Psoas muscle (tissue), 7 donors: ENCODE measurements at regions not wholly inside any gene's neighbourhood (a gene's known extent, or its start where the extent isn't known, plus 50 kb on each side); places are given as distances from the start of the nearest gene placed in this dataset.

Source experiments
- ATAC-seq, 4 donors: fragments of 200-7000 bp; cut with Tn5 transposase; one replicate each; pipeline ENCODE4 v1.9.1; 2020; ENCODE audit warnings: moderate library complexity in 3 of 4, mild to moderate bottlenecking in 2 of 4
- DNase-seq, 2 donors: peaks; one replicate each; pipeline ENCODE4 v3.0.0-alpha.2; 2020
- H3K27ac ChIP-seq: fragments of 200-600 bp; one replicate; pipeline ENCODE4 v1.8.0; 2022
- H3K27me3 ChIP-seq, 3 donors: fragments of 200-600 bp in 1 of 3; one replicate each; pipeline versions ENCODE4 v1.6.1 to v1.8.0; 2013 to 2022; ENCODE audit warnings: low read length in 2 of 3, mild to moderate bottlenecking in 2 of 3, moderate library complexity in 1 of 3; ENCODE audit not compliant: insufficient read depth in 3 of 3
- H3K36me3 ChIP-seq, 2 donors: fragments of 200-600 bp in 1 of 2; one replicate each; pipeline versions ENCODE4 v1.6.1 to v1.8.0; 2013 to 2022; ENCODE audit warnings: low read depth in 1 of 2, mild to moderate bottlenecking in 1 of 2, moderate library complexity in 1 of 2; ENCODE audit not compliant: insufficient read depth in 1 of 2
- H3K4me1 ChIP-seq: fragments of 200-600 bp; one replicate; pipeline ENCODE4 v1.8.0; 2022
- H3K4me3 ChIP-seq: fragments of 200-600 bp; one replicate; pipeline ENCODE4 v1.8.0; 2022; ENCODE audit warnings: mild to moderate bottlenecking
- H3K9me3 ChIP-seq: fragments of 200-600 bp; one replicate; pipeline ENCODE4 v1.8.0; 2022
- CTCF ChIP-seq: fragments of 200-600 bp; IDR thresholded peaks from one replicate; pipeline ENCODE4 v1.8.0; 2022; ENCODE audit warnings: antibody characterized with exemption
- WGBS, 3 donors: extraction: QIAGEN DNeasy Blood & Tissue Kit; methylation state at CpG; one replicate each; pipeline versions ENCODE4 v1.1.6 to v1.1.7; 2013; 5-methylcytosine and 5-hydroxymethylcytosine counted together
- intact Hi-C, 2 donors: fragments of 100-400 bp; cut with DNase I; formaldehyde crosslinking; loops; one replicate each; pipeline versions ENCODE4 v1.11.0 to v1.14.2; 2022
- donor health status: healthy with polysubstance abuse.
- donor health status: DM: no; HTN: no; CAD: no; lungs with moderate emphysema.
- donor health status: Bipolar disorder and iron deficiency.
- donor health status: healthy.
- donor health status: DM: yes; HTN: yes; CAD: no.
- donor health status: DM: no; HTN: no; CAD: no.
- donor health status: DM: yes; HTN: yes; CAD: no.

DNA sequence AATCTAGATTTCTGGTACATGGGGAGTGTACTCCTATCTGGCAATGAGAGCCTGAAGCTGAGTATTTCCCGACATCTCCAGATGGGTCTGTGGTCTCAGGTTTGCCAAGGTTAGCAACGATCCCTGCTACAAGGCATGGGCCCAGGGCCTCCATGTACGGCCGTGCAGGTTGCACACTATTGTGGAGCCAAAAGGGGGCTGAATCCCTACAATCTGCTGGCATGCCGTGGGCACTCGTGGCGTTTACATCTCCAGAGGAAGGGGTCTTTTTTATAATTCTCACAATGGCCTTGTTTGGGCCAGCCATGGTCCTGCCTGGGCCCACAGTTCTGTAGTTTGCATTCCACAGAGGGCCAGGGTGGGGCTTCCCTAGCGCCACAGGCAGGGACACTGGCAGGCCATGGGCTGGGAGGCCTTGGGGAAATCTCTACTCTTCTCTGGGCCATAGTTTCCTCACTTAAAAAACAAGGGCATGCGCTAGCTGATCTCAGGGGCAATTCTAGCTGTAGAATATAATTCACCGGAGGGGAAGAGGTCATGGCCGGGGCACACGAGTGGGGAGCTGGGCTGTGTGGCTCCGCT is 68.9 kb upstream of the TLE3 start:
- ATAC-seq (no peak), DNase-seq (no peak)
- no peak for TF ChIP-seq CTCF
- Histone ChIP-seq H3K4me1 (peaks cover 28% of the 10 kb centered on the region), H3K27me3 (peaks cover 0 to 2% (median 0%) of the 10 kb centered on the region in 3 donors), H3K27ac (peak overlapping the region; percentile 82), H3K9me3 (no peaks in the 10 kb centered on the region), H3K4me3 (no peak overlapping the region), H3K36me3 (no peaks in the 10 kb centered on the region)
- WGBS, 3 donors: 83 to 84% (median 83%) methylated on average over 13 of the region's 13 CpGs
- intact Hi-C loops: no loop called here

DNA sequence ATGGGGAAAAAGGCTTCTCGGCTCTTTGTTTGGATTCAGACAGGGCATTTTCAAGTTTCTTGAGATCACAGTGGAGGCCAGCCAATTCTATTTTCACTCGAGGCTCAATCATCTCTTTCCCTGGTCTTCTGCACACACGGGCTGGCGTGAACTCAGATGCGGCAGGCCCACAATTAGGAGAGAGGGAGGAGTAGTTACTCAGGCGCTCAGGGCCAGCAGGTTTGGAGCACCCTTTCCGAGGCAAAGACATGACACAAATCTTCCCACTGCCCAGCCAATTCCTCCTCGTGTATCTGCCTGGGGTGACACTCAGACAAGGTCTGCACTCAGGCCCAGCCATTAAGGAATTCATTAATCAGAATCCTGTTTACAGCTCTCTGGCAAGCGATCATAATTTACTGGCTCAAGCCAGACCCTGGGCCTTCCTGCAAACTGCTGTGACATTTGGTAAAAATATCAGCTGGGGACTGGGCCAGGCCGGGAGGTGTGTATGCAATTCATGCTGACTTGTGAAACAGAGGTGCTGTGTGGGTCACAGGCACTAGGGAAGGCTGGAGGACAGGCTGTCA is 68.1 kb upstream of the TLE3 start:
- DNase-seq: peak; percentile 75 to 88
- no peak for TF ChIP-seq CTCF
- H3K4me3 ChIP-seq: no peak overlapping the region
- H3K27me3 ChIP-seq: peaks cover 0 to 1% (median 0%) of the 10 kb centered on the region in 3 donors
- peaks cover 34% of the 10 kb centered on the region for H3K4me1 ChIP-seq
- peak; percentile 88 to 91 (median 89) for ATAC-seq
- H3K9me3 ChIP-seq: no peaks in the 10 kb centered on the region
- intact Hi-C loops: no loop called here
- H3K27ac ChIP-seq: peak overlapping the region; percentile 82
- no peaks in the 10 kb centered on the region for H3K36me3 ChIP-seq
- WGBS, 3 donors: 4 to 9% (median 5%) methylated on average over 10 of the region's 10 CpGs

- no peak for DNase-seq
- intact Hi-C loops: loop anchor here in 1 of 2 donors (5.0 kb wide), 1 partner anchor 32 kb away; no protein-coding TSS in a partner anchor
- no peaks in the 10 kb centered on the region for H3K27me3 ChIP-seq
- no peak for TF ChIP-seq CTCF
- no peaks in the 10 kb centered on the region for H3K9me3 ChIP-seq
- H3K4me3 ChIP-seq: no peak overlapping the region
- ATAC-seq: peak; percentile 33 to 47 (median 36)
- H3K36me3 ChIP-seq: no peaks in the 10 kb centered on the region
- 41 to 50% (median 43%) methylated on average over 15 of the region's 15 CpGs for WGBS, 3 donors
- peak overlapping the region; percentile 82 for H3K27ac ChIP-seq
- peaks cover 41% of the 10 kb centered on the region for H3K4me1 ChIP-seq
Measured at GRCh38 chr15:70164910-70165715, 67.4 kb upstream of the TLE3 start.

- Histone ChIP-seq H3K4me1 (peaks cover 49% of the 10 kb centered on the region), H3K4me3 (no peak overlapping the region), H3K27me3 (no peaks in the 10 kb centered on the region), H3K9me3 (no peaks in the 10 kb centered on the region), H3K36me3 (no peaks in the 10 kb centered on the region), H3K27ac (peak overlapping the region; percentile 82)
- DNase-seq (no peak), ATAC-seq (no peak)
- TF ChIP-seq CTCF: no peak
- WGBS, 3 donors: 87 to 97% (median 90%) methylated on average over 3 of the region's 3 CpGs
- intact Hi-C loops: loop anchor here in 1 of 2 donors (5.0 kb wide), 1 partner anchor 33 kb away; no protein-coding TSS in a partner anchor
Measured at GRCh38 chr15:70164156-70164900, 66.6 kb upstream of the TLE3 start.
